ENCODE measurements at regions not wholly inside any gene's neighbourhood (a gene's known extent, or its start where the extent isn't known, plus 50 kb on each side); places are given as distances from the start of the nearest gene placed in this dataset.

DNA sequence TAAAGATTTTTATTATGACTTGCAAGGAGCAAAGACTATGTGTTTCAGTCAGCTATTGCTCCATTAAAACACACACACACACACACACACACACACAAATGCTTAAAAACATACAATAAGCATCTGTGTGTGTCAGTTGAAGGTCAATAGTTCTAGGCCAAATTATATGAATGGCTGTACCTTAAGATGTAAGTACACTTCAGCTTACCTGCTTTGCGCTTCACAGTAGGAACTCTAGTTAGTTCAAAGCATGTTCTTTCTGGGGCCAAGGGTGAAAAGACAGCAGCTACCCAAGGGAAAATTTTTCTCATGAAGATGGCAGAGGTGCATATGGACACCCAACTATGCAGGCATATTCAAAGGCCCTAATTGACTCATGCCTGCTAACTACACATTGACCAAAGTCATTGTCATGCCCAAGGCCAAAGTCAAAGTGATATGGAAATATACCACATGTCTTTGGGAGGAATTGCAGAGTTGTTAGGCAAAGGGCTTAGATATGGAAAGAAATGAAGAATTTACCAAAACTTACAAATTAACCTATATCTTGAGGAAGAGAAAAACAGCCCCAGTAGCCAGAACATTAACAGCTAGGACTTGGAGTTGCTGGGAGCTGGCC, 61.9 kb upstream of the BTN3A2 start:
- TF ChIP-seq, protein P1, sequence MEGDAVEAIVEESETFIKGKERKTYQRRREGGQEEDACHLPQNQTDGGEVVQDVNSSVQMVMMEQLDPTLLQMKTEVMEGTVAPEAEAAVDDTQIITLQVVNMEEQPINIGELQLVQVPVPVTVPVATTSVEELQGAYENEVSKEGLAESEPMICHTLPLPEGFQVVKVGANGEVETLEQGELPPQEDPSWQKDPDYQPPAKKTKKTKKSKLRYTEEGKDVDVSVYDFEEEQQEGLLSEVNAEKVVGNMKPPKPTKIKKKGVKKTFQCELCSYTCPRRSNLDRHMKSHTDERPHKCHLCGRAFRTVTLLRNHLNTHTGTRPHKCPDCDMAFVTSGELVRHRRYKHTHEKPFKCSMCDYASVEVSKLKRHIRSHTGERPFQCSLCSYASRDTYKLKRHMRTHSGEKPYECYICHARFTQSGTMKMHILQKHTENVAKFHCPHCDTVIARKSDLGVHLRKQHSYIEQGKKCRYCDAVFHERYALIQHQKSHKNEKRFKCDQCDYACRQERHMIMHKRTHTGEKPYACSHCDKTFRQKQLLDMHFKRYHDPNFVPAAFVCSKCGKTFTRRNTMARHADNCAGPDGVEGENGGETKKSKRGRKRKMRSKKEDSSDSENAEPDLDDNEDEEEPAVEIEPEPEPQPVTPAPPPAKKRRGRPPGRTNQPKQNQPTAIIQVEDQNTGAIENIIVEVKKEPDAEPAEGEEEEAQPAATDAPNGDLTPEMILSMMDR (conservative IDR thresholded peaks at IDR 0.05; ENCODE audit: low read length) = no peak
- TF ChIP-seq EZH2phosphoT487 (IDR thresholded peaks at IDR 0.05; ENCODE audit: borderline replicate concordance, low read depth, low read length) = no peak
